UCSD-AML1 (cell line): ENCODE measurements at regions not wholly inside any gene's neighbourhood (a gene's known extent, or its start where the extent isn't known, plus 50 kb on each side); places are given as distances from the start of the nearest gene placed in this dataset.

Experiments
- DNase-seq: peaks from one replicate; lab custom pipeline; 2025; ENCODE audit not compliant: unreplicated experiment; lab: John Stamatoyannopoulos, UW

- no peak for DNase-seq
Measured at GRCh38 chr10:129107525-129107924, 359.5 kb upstream of the MGMT start.

- DNase-seq, result no peak
Measured at GRCh38 chr10:129108378-129108777, 358.7 kb upstream of the MGMT start.

- no peak for DNase-seq
Measured at GRCh38 chr10:129108994-129109393, 358.0 kb upstream of the MGMT start.

GRCh38 chr10:129110780-129111179 is 356.3 kb upstream of the MGMT start:
- DNase-seq, result no peak

GRCh38 chr10:129111922-129112321 is 355.1 kb upstream of the MGMT start:
- DNase-seq, result no peak

- DNase-seq, result no peak
Measured at GRCh38 chr10:129114588-129114987, 352.5 kb upstream of the MGMT start.

GRCh38 chr10:129116371-129116770 is 350.7 kb upstream of the MGMT start:
- DNase-seq, result no peak

- DNase-seq, result no peak
Measured at GRCh38 chr10:129120441-129120840, 346.6 kb upstream of the MGMT start.

- DNase-seq, result no peak
Measured at GRCh38 chr10:129122846-129123245, 344.2 kb upstream of the MGMT start.

- no peak for DNase-seq
Measured at GRCh38 chr10:129123428-129123827, 343.6 kb upstream of the MGMT start.

- no peak for DNase-seq
Measured at GRCh38 chr10:129126982-129127381, 340.1 kb upstream of the MGMT start.

- DNase-seq, result no peak
Measured at GRCh38 chr10:129131457-129132132, 335.4 kb upstream of the MGMT start.

GRCh38 chr10:129133856-129134255 is 333.2 kb upstream of the MGMT start:
- DNase-seq, result no peak

- DNase-seq, result no peak
Measured at GRCh38 chr10:129134371-129134770, 332.7 kb upstream of the MGMT start.

GRCh38 chr10:129135624-129136023 is 331.4 kb upstream of the MGMT start:
- no peak for DNase-seq

GRCh38 chr10:129136074-129136473 is 331.0 kb upstream of the MGMT start:
- no peak for DNase-seq

GRCh38 chr10:129136951-129137350 is 330.1 kb upstream of the MGMT start:
- DNase-seq, result no peak

GRCh38 chr10:129140921-129141885 is 325.8 kb upstream of the MGMT start:
- no peak for DNase-seq

GRCh38 chr10:129151281-129151680 is 315.8 kb upstream of the MGMT start:
- DNase-seq, result no peak

- DNase-seq, result no peak
Measured at GRCh38 chr10:129156406-129156805, 310.6 kb upstream of the MGMT start.

- no peak for DNase-seq
Measured at GRCh38 chr10:129157185-129157584, 309.9 kb upstream of the MGMT start.

- DNase-seq, result no peak
Measured at GRCh38 chr10:129161150-129161549, 305.9 kb upstream of the MGMT start.
